HG03039 (cell line): ENCODE measurements at regions not wholly inside any gene's neighbourhood (a gene's known extent, or its start where the extent isn't known, plus 50 kb on each side); places are given as distances from the start of the nearest gene placed in this dataset.
"Not testable (repeated sequence)": the region's sequence is repeated elsewhere in the genome, so short reads cannot be mapped to it uniquely, and the experiment has no call there.

Experiments
- ATAC-seq: cut with Tn5 transposase; IDR thresholded peaks from one replicate; pipeline ENCODE4 v1.9.1; 2021; ENCODE audit warnings: mild to moderate bottlenecking, moderate library complexity; ENCODE audit not compliant: unreplicated experiment

GRCh38 chr18:30245766-30246455, 796.6 kb downstream of the DSC3 start:
- ATAC-seq, result no peak

- ATAC-seq, result no peak
These were observed 807.8 kb downstream of the DSC3 start for GRCh38 chr18:30234755-30235154.

- no peak for ATAC-seq
These were observed 831.4 kb downstream of the DSC3 start for GRCh38 chr18:30211112-30211511.

GRCh38 chr18:30208546-30208945, 834.0 kb downstream of the DSC3 start:
- ATAC-seq, result no peak

- ATAC-seq, result no peak
These were observed 850.3 kb downstream of the DSC3 start for GRCh38 chr18:30192216-30192615.

- no peak for ATAC-seq
These were observed 856.3 kb downstream of the DSC3 start for GRCh38 chr18:30186245-30186644.

- no peak for ATAC-seq
These were observed 865.5 kb downstream of the DSC3 start for GRCh38 chr18:30177056-30177455.

- no peak for ATAC-seq
These were observed 866.8 kb downstream of the DSC3 start for GRCh38 chr18:30175621-30176225.

GRCh38 chr18:30175061-30175574, 867.4 kb downstream of the DSC3 start:
- ATAC-seq, result no peak

GRCh38 chr18:30163573-30163972, 879.0 kb downstream of the DSC3 start:
- ATAC-seq, result no peak

- no peak for ATAC-seq
These were observed 882.4 kb downstream of the DSC3 start for GRCh38 chr18:30160124-30160523.

- ATAC-seq, result no peak
These were observed 891.8 kb downstream of the DSC3 start for GRCh38 chr18:30150586-30151250.

- no peak for ATAC-seq
These were observed 893.0 kb downstream of the DSC3 start for GRCh38 chr18:30149585-30149984.

- no peak for ATAC-seq
These were observed 899.7 kb downstream of the DSC3 start for GRCh38 chr18:30142870-30143269.

- ATAC-seq, result no peak
These were observed 900.3 kb downstream of the DSC3 start for GRCh38 chr18:30142248-30142647.

- not testable (repeated sequence) for ATAC-seq
These were observed 901.0 kb downstream of the DSC3 start for GRCh38 chr18:30141506-30141905.

GRCh38 chr18:30139631-30140287, 902.8 kb downstream of the DSC3 start:
- no peak for ATAC-seq

- ATAC-seq, result no peak
These were observed 906.6 kb downstream of the DSC3 start for GRCh38 chr18:30135938-30136337.

- ATAC-seq, result no peak
These were observed 908.5 kb downstream of the DSC3 start for GRCh38 chr18:30134020-30134419.

GRCh38 chr18:30132959-30133358, 909.6 kb downstream of the DSC3 start:
- no peak for ATAC-seq

- ATAC-seq, result no peak
These were observed 921.1 kb downstream of the DSC3 start for GRCh38 chr18:30121397-30121796.
